ENCODE measurements at regions not wholly inside any gene's neighbourhood (a gene's known extent, or its start where the extent isn't known, plus 50 kb on each side); places are given as distances from the start of the nearest gene placed in this dataset.

DNA sequence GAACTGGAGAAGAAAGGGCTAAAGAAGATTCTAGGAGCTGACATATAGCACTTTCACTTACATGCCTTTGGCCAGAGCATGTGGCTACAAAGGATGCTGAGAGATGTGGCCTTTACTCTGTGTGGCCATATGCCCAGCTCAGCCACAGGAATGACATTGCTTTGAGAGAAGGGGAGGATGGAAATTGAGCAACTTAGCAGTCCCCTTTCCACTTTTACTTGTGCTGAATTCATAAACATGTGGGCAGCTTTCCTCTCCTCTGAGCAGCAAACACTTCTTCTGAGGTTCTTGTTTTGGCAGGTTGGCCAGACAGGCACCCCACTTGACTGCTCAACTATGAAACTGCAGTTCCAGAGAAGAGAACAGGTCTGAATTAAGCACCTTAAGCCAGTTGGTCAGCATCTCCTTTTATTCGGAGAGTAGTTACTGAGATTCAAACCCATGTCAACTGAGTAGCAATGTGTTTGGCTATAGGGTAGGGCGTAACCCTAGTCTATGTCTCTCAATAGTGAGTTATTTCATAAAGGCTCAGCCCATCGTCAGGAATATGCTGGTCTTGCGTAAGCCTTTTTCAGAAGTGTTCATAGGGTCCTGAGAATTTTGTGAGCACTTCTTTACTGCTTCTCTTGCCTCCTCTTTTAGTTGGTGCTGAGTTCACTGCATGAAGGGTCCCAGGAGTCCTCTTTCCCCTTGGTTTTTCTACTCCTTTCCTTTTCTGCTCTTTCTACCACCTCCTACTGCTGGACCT, 134.5 kb downstream of the PALM2AKAP2 start:
- DNase-seq: no peak

DNA sequence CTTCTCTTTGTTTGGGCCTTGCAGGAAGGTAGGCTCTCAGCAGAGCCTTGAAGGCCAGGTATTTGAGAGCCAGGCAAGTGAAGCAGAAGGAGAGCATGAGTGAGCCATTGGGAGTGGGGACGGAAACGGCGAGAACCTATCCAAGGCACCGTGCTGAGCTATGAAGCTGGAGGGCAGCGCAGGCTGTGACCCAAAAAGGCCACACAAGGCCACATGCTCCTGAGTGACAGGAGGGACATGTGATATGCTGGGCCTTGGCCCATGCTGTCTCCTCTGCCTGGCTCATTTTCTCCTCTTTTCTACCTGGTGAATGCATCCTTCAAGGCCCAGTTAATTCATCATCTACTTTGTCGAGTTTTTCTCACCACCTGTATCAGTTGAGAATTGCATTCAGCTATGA, 136.3 kb downstream of the PALM2AKAP2 start:
- DNase-seq: no peak

DNA sequence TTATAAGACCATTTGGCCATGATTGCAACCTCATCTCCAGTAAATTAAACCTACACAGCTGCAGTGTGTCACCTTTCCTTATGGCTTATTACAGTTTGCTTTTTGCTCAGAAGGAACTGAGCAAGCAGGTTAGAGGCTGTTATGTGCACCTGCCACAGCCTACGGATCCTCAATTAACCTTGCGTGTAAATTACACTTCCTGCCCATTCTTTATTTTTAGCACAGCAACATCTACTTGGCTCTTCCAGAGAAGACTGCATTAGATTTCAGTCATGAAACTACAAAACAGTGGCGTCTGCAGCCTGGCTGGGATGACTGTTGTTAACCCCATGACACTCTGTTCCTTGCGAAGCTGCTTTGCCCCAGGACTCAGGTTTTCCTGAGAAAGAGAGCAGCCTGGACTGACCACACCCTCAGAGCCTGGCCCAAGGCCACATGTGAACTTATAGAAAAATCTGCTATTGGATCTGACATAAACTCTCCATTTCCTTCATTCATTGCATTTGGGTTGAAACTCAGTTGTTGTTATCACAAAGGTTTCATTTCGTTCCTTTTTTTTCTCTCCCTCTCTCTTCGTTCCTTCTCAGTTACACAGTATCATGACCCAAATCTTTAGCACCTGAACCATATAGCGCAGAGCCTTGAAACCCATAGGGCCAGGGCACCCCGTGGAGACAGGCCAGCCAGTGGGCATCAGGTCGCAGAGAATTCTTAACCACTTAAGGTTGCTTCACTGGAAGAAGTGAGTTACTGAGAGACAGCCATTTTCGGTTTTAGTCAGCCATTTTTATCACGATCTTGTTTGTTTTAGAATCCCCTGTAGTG, 138.6 kb downstream of the PALM2AKAP2 start:
- DNase-seq: no peak

- DNase-seq: no peak
Measured at GRCh38 chr9:109919736-109920408, 139.9 kb downstream of the PALM2AKAP2 start.

GRCh38 chr9:109922617-109923470, 142.8 kb downstream of the PALM2AKAP2 start:
- no peak for DNase-seq

- no peak for DNase-seq
Measured at GRCh38 chr9:109923471-109923760, 143.4 kb downstream of the PALM2AKAP2 start.

DNA sequence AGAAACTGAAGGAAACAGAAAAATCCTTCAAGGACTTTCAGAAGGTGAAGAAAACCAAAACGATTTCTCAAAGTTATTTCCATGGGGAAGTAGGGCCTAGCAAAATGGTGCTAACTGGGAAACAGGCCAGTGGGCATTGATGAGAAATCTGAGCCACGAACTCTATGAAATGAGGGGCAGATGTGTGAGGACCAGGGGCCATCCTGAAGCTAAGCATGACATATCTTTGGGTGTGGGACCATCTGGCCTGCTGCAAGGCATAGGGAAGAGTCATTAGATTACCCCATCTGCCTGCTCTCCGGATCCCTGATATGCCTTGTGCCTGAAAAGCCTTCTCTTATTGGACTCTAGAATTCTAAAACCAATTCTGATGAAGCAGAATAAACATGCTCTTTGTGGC, 143.8 kb downstream of the PALM2AKAP2 start:
- DNase-seq: no peak

DNA sequence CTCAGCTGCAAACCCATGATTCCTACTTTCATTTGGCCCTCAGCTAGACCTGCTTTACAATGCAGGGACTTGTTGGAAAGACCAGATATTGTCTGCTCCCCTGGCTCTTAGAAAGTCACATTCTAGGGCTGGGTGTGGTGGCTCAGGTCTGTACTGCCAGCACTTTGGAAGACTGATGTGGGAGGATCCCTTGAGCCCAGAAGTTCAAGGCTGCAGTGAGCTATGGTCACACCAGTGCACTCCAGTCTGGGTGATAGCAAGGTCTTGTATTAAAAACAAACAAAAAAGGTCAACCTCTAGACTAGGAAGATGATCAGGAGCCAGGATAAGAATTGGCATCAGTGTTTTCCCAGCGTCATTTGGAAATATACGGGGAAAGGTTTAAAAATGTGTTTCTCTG, 145.8 kb downstream of the PALM2AKAP2 start:
- DNase-seq: no peak

GRCh38 chr9:109926421-109926869, 146.4 kb downstream of the PALM2AKAP2 start:
- no peak for DNase-seq

- no peak for DNase-seq
Measured at GRCh38 chr9:109931623-109932022, 151.6 kb downstream of the PALM2AKAP2 start.

- no peak for DNase-seq
Measured at GRCh38 chr9:109934136-109934856, 154.3 kb downstream of the PALM2AKAP2 start.

GRCh38 chr9:109934857-109935215, 154.8 kb downstream of the PALM2AKAP2 start:
- no peak for DNase-seq

- no peak for DNase-seq
Measured at GRCh38 chr9:109935406-109936087, 155.5 kb downstream of the PALM2AKAP2 start.

DNA sequence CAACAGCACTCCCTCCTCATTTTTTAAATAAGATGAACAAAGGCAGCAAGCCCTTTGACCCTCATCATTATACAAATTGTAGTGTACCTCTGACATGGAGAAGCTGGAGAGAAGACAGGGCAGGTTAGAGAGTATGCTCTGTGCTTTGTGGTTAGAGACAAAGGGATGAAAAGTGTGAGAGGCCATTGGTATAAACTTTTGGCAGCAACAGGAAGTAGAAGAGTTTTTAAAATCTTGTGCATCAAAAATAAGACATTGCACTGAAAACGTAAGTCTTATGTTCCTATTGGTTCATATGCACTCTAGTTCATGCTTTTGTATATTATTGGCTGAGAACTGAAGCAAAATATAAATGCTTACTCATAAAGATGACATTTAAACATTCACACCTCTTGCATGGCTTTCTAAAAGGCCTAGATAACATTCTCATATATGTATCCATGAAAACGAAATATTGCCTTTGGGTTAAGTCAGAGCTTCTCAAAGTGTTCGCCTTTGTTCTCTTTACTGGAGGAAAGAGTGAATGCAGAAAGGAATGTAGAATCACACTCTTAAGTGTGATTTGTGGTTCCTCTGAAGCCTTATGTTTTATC, 158.0 kb downstream of the PALM2AKAP2 start:
- DNase-seq: no peak

- no peak for DNase-seq
Measured at GRCh38 chr9:109939698-109940342, 159.8 kb downstream of the PALM2AKAP2 start.

GRCh38 chr9:109940561-109940960, 160.6 kb downstream of the PALM2AKAP2 start:
- no peak for DNase-seq

DNA sequence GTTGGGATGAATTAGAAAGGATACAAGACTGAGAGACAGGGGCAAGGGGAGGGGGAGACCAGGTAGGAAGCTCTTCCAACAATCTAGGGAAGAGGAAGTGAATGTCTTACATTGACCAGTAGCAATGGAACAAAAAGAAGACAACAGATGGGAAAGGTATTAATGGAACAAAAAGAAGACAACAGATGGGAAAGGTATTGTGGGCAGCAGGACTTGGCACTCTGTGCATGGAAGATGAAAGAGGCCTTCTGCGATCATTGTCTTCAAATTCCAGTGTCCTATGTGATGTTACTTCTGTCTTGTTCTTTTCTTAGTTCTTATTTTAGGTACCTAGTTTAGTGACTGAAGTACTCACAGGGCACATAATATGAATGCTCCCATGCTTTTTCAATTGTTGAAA, 161.8 kb downstream of the PALM2AKAP2 start:
- DNase-seq: no peak

DNA sequence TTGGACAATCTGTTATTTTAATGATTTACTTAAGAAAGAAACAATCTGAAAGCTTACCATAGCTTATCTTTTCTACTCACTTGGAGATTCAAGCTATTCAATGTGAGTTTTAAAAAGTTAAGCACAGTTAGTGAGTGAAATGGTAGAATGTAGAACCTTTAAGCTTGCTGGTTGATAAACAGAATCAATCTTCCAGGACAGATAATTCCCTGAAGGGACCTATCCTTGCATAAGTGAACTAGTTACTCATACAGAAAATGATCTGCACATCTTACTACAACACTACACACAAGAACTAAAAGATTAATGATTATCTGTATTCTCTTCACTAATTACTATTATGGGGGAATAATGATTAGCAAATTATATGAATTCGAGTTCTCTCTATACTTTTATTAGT, 165.6 kb downstream of the PALM2AKAP2 start:
- no peak for DNase-seq

DNA sequence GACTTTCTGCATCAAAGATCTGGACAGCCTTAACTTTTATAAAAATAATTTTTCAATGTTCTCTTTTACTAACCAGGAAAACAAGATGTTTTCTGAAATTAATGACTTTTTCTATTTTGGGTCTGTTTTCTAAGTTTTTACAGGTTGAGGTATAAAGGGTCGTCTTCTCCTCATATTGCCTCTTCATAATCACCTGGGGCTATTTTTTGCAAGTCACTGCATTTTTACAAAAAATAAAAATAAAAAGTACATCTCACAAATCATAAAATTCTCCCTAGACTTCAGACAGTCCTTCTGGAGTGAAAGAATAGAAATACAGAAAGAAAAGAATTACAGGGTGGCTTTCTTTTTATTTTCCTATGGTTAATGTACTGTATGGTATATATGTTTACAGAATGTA, 168.5 kb downstream of the PALM2AKAP2 start:
- DNase-seq: no peak

- DNase-seq: no peak
Measured at GRCh38 chr9:109950710-109951443, 170.9 kb downstream of the PALM2AKAP2 start.
